HEK293 (cell line): ENCODE measurements at regions not wholly inside any gene's neighbourhood (a gene's known extent, or its start where the extent isn't known, plus 50 kb on each side); places are given as distances from the start of the nearest gene placed in this dataset.

Experiments used
- CTCF ChIA-PET: fragments of 350-600 bp; formaldehyde crosslinking; extraction: SDS; loops from one replicate; lab custom pipeline; 2021; ENCODE audit warnings: antibody characterized with exemption; lab: Yijun Ruan, JAX
- POLR2A ChIA-PET: fragments of 300-600 bp; formaldehyde crosslinking; extraction: SDS; loops from one replicate; lab custom pipeline; 2020; ENCODE audit warnings: antibody characterized with exemption, inconsistent platforms; lab: Yijun Ruan, JAX
- H3K27ac ChIP-seq: fragments of 200-500 bp; sonication (Bioruptor generic); 2 replicates; pipeline ENCODE4 v1.5.1; 2014; ENCODE audit warnings: low read depth, low read length, control low read depth, inconsistent platforms; ENCODE audit errors: extremely low read depth
- H3K36me3 ChIP-seq, 2 experiments: fragments of 200-500 bp in 1 of 2; sonication (Bioruptor generic) in 1 of 2; 1 replicate in 1 of 2; 2 replicates in 1 of 2; pipeline ENCODE4 v1.5.1; 2014 to 2017; ENCODE audit warnings: inconsistent platforms in 2 of 2, low read length in 2 of 2; ENCODE audit not compliant: control insufficient read depth in 2 of 2, insufficient read depth in 1 of 2
- H3K4me1 ChIP-seq: fragments of 200-500 bp; sonication (Bioruptor generic); 2 replicates; pipeline ENCODE4 v1.5.1; 2014; ENCODE audit warnings: mild to moderate bottlenecking, low read length, inconsistent platforms; ENCODE audit not compliant: control insufficient read depth, insufficient read depth
- H3K4me3 ChIP-seq: 2 replicates; pipeline ENCODE4 v1.5.1; 2011; ENCODE audit warnings: low read depth, mild to moderate bottlenecking, control low read depth, low read length, moderate library complexity
- H3K9me3 ChIP-seq: fragments of 200-500 bp; sonication (Bioruptor generic); 2 replicates; pipeline ENCODE4 v1.5.1; 2014; ENCODE audit warnings: low read depth, low read length, inconsistent platforms; ENCODE audit not compliant: control insufficient read depth, insufficient read depth
- FEZF1 ChIP-seq: fragments of 450-650 bp; formaldehyde crosslinking; IDR thresholded peaks from 2 replicates; pipeline ENCODE4 v1.5.1; 2016; ENCODE audit warnings: missing biosample characterization, missing genetic modification characterization
- GLIS1 ChIP-seq: fragments of 450-650 bp; formaldehyde crosslinking; IDR thresholded peaks from 2 replicates; pipeline ENCODE4 v1.5.1; 2016; ENCODE audit warnings: missing biosample characterization, missing genetic modification characterization
- GLIS2 ChIP-seq: fragments of 450-650 bp; formaldehyde crosslinking; IDR thresholded peaks from 2 replicates; pipeline ENCODE4 v1.5.1; 2016; ENCODE audit warnings: missing biosample characterization, missing genetic modification characterization
- PRDM2 ChIP-seq: fragments of 450-650 bp; formaldehyde crosslinking; IDR thresholded peaks from 2 replicates; pipeline ENCODE4 v1.5.1; 2016; ENCODE audit warnings: missing biosample characterization, missing genetic modification characterization, borderline replicate concordance
- TRIM28 ChIP-seq: IDR thresholded peaks from 2 replicates; pipeline ENCODE4 v1.6.1; 2011; ENCODE audit warnings: low read length, control low read depth, borderline replicate concordance
- WT1 ChIP-seq: fragments of 450-650 bp; formaldehyde crosslinking; IDR thresholded peaks from 2 replicates; pipeline ENCODE4 v1.5.1; 2016; ENCODE audit warnings: missing biosample characterization, missing genetic modification characterization
- ZBTB17 ChIP-seq: fragments of 450-650 bp; formaldehyde crosslinking; IDR thresholded peaks from 2 replicates; pipeline ENCODE4 v1.5.1; 2016; ENCODE audit warnings: missing biosample characterization, missing genetic modification characterization
- ZNF132 ChIP-seq: fragments of 450-650 bp; formaldehyde crosslinking; IDR thresholded peaks from 2 replicates; pipeline ENCODE4 v1.5.1; 2017; ENCODE audit warnings: missing biosample characterization, missing genetic modification characterization, borderline replicate concordance
- ZNF174 ChIP-seq: fragments of 450-650 bp; formaldehyde crosslinking; IDR thresholded peaks from 2 replicates; pipeline ENCODE4 v1.5.0; 2017; ENCODE audit warnings: missing biosample characterization, mild to moderate bottlenecking, missing genetic modification characterization
- ZNF223 ChIP-seq: fragments of 450-650 bp; formaldehyde crosslinking; IDR thresholded peaks from 2 replicates; pipeline ENCODE4 v1.5.1; 2016; ENCODE audit warnings: missing biosample characterization, missing genetic modification characterization
- ZNF48 ChIP-seq: fragments of 450-650 bp; formaldehyde crosslinking; IDR thresholded peaks from 2 replicates; pipeline ENCODE4 v1.5.1; 2016; ENCODE audit warnings: missing biosample characterization, missing genetic modification characterization
- ZNF600 ChIP-seq: fragments of 450-650 bp; formaldehyde crosslinking; IDR thresholded peaks from 2 replicates; pipeline ENCODE4 v1.5.1; 2016; ENCODE audit warnings: missing biosample characterization, missing genetic modification characterization
- ZNF639 ChIP-seq: fragments of 450-650 bp; formaldehyde crosslinking; IDR thresholded peaks from 2 replicates; pipeline ENCODE4 v1.5.1; 2016; ENCODE audit warnings: missing biosample characterization, missing genetic modification characterization
- TF ChIP-seq, protein P1 (sequence below): fragments of 450-650 bp; formaldehyde crosslinking; IDR thresholded peaks from 2 replicates; pipeline ENCODE4 v1.5.1; 2017; ENCODE audit warnings: missing biosample characterization, missing genetic modification characterization
- TF ChIP-seq, protein P2 (sequence below): fragments of 450-650 bp; formaldehyde crosslinking; IDR thresholded peaks from 2 replicates; pipeline ENCODE4 v1.5.1; 2017; ENCODE audit warnings: missing biosample characterization, missing genetic modification characterization
- TF ChIP-seq, protein P3 (sequence below): fragments of 450-650 bp; formaldehyde crosslinking; IDR thresholded peaks from 2 replicates; pipeline ENCODE4 v1.5.1; 2017; ENCODE audit warnings: missing biosample characterization, mild to moderate bottlenecking, missing genetic modification characterization, moderate library complexity
- TF ChIP-seq, protein P4 (sequence below): fragments of 450-650 bp; formaldehyde crosslinking; IDR thresholded peaks from 2 replicates; pipeline ENCODE4 v1.5.1; 2016; ENCODE audit warnings: missing biosample characterization, missing genetic modification characterization

DNA sequence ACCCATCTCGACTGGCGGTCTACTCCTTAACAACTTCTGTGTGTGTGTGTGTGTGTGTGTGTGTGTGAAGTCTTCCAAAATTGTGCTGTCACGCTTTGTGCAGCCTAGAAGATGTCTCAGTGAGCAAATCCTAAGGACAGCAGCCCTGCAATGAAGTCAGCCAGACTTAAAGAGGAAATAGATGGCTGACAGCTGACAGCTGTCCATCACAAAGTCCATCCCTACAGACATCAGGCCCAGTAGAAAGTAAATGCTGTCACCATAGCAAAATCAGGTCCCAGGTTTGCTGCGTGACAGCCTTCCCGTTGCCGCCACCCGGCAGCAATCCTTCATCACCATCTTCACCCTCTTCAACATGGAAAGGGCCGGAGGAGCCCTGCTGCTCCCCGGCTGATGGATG, 416.0 kb downstream of the SOX9 start (continued):
- TF ChIP-seq, protein P1, sequence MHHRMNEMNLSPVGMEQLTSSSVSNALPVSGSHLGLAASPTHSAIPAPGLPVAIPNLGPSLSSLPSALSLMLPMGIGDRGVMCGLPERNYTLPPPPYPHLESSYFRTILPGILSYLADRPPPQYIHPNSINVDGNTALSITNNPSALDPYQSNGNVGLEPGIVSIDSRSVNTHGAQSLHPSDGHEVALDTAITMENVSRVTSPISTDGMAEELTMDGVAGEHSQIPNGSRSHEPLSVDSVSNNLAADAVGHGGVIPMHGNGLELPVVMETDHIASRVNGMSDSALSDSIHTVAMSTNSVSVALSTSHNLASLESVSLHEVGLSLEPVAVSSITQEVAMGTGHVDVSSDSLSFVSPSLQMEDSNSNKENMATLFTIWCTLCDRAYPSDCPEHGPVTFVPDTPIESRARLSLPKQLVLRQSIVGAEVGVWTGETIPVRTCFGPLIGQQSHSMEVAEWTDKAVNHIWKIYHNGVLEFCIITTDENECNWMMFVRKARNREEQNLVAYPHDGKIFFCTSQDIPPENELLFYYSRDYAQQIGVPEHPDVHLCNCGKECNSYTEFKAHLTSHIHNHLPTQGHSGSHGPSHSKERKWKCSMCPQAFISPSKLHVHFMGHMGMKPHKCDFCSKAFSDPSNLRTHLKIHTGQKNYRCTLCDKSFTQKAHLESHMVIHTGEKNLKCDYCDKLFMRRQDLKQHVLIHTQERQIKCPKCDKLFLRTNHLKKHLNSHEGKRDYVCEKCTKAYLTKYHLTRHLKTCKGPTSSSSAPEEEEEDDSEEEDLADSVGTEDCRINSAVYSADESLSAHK = no peak
- TF ChIP-seq WT1 (tag by site-specific recombination) (no peak), PRDM2 (no peak), ZNF174 (no peak), TRIM28 (no peak)
- TF ChIP-seq, protein P2, sequence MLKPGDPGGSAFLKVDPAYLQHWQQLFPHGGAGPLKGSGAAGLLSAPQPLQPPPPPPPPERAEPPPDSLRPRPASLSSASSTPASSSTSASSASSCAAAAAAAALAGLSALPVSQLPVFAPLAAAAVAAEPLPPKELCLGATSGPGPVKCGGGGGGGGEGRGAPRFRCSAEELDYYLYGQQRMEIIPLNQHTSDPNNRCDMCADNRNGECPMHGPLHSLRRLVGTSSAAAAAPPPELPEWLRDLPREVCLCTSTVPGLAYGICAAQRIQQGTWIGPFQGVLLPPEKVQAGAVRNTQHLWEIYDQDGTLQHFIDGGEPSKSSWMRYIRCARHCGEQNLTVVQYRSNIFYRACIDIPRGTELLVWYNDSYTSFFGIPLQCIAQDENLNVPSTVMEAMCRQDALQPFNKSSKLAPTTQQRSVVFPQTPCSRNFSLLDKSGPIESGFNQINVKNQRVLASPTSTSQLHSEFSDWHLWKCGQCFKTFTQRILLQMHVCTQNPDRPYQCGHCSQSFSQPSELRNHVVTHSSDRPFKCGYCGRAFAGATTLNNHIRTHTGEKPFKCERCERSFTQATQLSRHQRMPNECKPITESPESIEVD (tag by site-specific recombination) = no peak
- TF ChIP-seq, all 188 proteins: peak for 0

GRCh38 chr17:72538443-72538842, 417.6 kb downstream of the SOX9 start:
- Histone ChIP-seq H3K36me3 (no peaks in the 10 kb centered on the region), H3K9me3 (no peaks in the 10 kb centered on the region; the same call in 1 of the 2 replicates), H3K4me1 (peaks cover 4% of the 10 kb centered on the region), H3K27ac (no peak overlapping the region), H3K4me3 (no peak overlapping the region)
- CTCF ChIA-PET = interaction anchor here (0.6 to 3.2 kb wide), 9 partner anchors 18 to 1771 kb away, joined by 3 to 33 read pairs (median 3); no protein-coding TSS in a partner anchor
- POLR2A ChIA-PET = interaction anchor here (3.5 kb wide), 1 partner anchor 417 kb away, joined by 45 read pairs; the partner anchor contains the start of gene SOX9
- TF ChIP-seq ZNF48 (tag by site-specific recombination) = no peak
- TF ChIP-seq ZNF639 = no peak
- TF ChIP-seq FEZF1 (tag by site-specific recombination) = no peak
- TF ChIP-seq ZNF600 (tag by site-specific recombination) = no peak
- TF ChIP-seq ZNF132 (tag by site-specific recombination) = no peak
- TF ChIP-seq, protein P3, sequence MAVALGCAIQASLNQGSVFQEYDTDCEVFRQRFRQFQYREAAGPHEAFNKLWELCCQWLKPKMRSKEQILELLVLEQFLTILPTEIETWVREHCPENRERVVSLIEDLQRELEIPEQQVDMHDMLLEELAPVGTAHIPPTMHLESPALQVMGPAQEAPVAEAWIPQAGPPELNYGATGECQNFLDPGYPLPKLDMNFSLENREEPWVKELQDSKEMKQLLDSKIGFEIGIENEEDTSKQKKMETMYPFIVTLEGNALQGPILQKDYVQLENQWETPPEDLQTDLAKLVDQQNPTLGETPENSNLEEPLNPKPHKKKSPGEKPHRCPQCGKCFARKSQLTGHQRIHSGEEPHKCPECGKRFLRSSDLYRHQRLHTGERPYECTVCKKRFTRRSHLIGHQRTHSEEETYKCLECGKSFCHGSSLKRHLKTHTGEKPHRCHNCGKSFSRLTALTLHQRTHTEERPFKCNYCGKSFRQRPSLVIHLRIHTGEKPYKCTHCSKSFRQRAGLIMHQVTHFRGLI = no peak
- TF ChIP-seq, protein P4, sequence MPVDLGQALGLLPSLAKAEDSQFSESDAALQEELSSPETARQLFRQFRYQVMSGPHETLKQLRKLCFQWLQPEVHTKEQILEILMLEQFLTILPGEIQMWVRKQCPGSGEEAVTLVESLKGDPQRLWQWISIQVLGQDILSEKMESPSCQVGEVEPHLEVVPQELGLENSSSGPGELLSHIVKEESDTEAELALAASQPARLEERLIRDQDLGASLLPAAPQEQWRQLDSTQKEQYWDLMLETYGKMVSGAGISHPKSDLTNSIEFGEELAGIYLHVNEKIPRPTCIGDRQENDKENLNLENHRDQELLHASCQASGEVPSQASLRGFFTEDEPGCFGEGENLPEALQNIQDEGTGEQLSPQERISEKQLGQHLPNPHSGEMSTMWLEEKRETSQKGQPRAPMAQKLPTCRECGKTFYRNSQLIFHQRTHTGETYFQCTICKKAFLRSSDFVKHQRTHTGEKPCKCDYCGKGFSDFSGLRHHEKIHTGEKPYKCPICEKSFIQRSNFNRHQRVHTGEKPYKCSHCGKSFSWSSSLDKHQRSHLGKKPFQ (tag by site-specific recombination) = no peak
- TF ChIP-seq, protein P1 = no peak
- no peak for TF ChIP-seq GLIS2 (tag by site-specific recombination)
- TF ChIP-seq GLIS1 (tag by site-specific recombination) = no peak
- TF ChIP-seq ZBTB17 (tag by site-specific recombination) = no peak
- no peak for TF ChIP-seq ZNF223 (tag by site-specific recombination)
